Right ventricle myocardium superior (tissue), 1 donor: ENCODE measurements at regions not wholly inside any gene's neighbourhood (a gene's known extent, or its start where the extent isn't known, plus 50 kb on each side); places are given as distances from the start of the nearest gene placed in this dataset.

ENCODE experiments used
- ATAC-seq: fragments of 200-7000 bp; cut with Tn5 transposase; one replicate; pipeline ENCODE4 v1.9.1; 2020; ENCODE audit warnings: mild to moderate bottlenecking; ENCODE audit not compliant: poor library complexity
- DNase-seq: peaks from one replicate; pipeline ENCODE4 v3.0.0-alpha.2; 2020
- intact Hi-C: fragments of 100-400 bp; cut with DNase I; formaldehyde crosslinking; loops from one replicate; pipeline ENCODE4 v1.11.2; 2022
- donor health status: DM: no; HTN: yes; CAD: no; lungs with severe emphysema.

- DNase-seq (no peak), ATAC-seq (no peak)
- intact Hi-C loops, result no loop called here
Observed at GRCh38 chr2:41510108-41510507, 537.7 kb upstream of the PKDCC start.

DNA sequence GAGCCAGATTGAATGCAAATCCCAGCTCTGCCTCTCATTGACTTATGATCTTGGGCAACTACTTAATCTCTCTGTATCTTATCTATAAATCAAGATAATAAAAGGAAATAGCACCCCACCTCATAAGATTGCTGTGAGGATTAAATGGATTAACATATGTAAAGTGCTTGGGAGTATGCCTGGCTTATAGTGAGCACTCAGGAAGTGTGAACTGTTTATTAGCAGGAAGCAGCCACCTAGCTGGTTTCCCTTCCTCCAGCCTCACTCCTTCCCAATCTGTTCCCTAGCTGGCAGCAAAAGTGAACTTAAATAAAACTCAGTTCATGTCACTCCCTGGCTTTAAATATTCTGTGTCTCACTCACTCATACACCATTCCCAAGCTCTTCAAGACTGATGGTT is 526.6 kb upstream of the PKDCC start:
- ATAC-seq (no peak), DNase-seq (no peak)
- intact Hi-C loops, result no loop called here

DNA sequence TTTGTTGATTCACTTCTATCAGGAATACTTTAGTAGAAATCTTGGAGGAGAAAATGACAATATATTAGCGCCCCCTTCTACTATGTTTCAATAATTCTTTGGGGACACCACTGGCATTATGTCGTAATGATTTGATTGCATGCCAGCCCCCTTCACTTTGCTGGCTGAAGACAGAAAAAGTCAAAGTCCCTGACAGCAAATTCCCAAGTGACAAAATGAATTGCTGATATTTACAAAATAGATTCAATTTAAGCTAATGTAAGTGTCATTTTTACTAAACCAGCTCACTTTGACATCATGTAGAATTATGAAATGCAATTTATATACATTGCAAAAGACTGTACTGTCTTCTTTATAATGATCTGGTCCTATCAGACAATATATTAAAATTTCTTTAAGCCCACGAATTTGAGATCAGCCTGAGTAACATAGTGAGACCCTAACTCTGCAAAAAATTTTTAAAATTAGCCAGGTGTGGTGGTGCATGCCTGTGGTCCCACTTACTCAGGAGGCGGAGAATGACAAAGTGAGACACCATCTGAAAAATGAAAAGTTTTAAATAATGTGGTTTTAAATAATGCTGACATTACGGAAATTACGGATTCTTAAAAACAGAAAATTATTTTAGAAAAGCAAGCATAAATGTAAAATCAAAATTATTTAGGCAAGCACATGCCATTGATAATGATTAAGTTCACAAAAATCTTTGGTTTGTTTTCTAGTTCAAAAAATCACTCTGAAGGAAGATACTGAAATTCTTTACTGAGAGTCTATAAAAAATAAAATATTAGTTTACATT is 520.1 kb upstream of the PKDCC start:
- intact Hi-C loops, result no loop called here
- ATAC-seq (no peak), DNase-seq (no peak)

DNA sequence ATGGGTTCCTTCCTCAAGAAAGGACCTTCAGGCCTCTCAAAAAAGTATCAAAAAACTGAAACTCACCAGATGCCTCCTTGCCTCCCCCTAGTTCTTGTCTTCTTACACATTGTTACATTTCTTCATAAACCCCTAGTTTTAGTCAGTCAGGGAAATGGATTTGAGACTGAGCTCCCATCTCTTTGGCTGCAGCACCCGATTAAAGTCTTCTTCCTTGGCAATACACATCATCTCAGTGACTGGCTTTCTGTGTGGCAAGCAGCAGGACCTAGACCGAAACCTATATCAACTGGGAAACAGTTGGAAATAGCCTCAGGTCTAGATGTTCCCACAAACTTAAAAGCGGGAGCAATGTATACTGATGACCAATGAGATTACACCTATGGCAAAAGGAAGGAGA is 512.2 kb upstream of the PKDCC start:
- intact Hi-C loops, result no loop called here
- ATAC-seq (no peak), DNase-seq (no peak)

- intact Hi-C loops, result no loop called here
- DNase-seq, result no peak
- no peak for ATAC-seq
Observed at GRCh38 chr2:41540272-41540998, 507.4 kb upstream of the PKDCC start.

DNA sequence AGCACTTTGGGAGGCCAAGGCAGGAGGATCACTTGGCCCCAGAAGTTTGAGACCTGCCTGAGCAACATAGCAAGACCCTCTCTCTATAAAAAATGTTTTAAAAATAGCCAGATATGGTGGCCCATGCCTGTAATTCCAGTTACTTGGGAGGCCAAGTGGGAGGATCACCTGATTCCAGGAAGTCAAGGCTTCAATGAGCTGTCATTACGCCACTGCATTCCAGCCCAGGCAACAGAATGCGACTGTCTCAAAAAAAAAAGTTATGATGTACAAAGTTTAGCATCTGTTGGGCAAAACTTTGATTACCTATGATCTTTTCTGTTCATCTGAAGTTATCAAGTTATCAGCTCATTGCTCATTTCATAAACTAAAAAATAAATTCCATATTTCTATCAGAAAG is 504.1 kb upstream of the PKDCC start:
- no peak for DNase-seq
- no peak for ATAC-seq
- intact Hi-C loops, result no loop called here

DNA sequence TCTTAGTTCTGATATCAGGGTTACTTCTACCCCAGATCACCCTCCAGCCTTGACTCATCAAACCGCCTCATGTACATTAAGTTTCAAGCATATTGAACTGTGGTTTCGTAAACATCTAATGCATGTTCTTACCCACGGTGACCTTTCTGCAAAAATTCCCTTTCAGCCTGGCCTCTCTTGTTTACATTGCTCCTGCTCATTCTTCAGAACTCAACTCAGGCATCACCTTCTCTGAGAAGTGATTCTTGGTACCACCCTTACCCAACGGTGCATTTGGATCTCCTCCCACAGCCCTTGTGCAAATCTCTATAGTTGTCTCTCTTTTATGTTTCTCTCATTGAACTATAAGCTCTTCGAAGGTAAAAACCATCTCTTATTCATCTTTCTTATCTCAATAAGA is 503.1 kb upstream of the PKDCC start:
- ATAC-seq, result no peak
- DNase-seq, result no peak
- intact Hi-C loops, result no loop called here

DNA sequence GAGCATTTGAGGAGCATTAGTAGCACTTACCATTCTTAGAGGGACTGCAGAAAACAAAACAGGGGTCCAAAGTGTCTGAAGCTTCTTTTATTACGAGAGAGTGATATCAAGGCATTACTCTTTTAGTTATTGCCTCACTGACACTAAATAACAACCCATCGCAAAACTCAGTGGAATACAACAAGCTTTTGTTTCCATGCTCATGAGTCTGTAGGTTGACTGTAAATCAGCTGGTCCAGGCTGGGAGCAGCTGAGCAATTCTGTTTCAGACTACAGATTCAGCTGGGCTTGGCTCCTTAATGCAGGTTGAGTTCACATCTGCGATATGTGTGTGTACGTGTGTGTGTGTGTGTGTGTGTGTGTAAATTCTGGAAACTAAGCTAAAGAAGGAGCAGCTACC is 501.8 kb upstream of the PKDCC start:
- intact Hi-C loops, result no loop called here
- ATAC-seq, result no peak
- no peak for DNase-seq

GRCh38 chr2:41568648-41569047 is 479.2 kb upstream of the PKDCC start:
- intact Hi-C loops, result no loop called here
- no peak for DNase-seq
- no peak for ATAC-seq

DNA sequence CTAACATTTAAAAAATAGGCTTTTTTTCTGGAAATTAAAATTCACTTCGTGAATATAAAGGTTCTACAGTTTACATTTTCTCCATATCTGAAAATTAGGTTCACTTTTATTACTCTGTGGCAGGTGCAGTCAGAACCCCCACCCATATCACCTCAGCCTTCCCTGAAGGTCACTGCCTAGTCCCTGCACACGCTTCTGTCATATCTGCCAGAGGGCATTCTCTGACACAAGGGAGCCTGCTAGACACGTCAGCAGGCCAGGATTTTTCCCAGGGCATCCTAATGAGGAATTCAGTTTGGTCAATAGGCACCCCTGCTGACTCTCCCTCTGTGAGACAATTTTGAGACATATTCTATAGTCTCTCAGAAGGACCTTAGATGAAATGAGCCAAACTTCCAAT is 475.7 kb upstream of the PKDCC start:
- ATAC-seq (peak; percentile 67), DNase-seq (no peak)
- intact Hi-C loops, result no loop called here

GRCh38 chr2:41576423-41576822 is 471.4 kb upstream of the PKDCC start:
- ATAC-seq, result no peak
- no peak for DNase-seq
- intact Hi-C loops, result no loop called here

- intact Hi-C loops, result no loop called here
- ATAC-seq, result no peak
- no peak for DNase-seq
Observed at GRCh38 chr2:41579806-41580205, 468.0 kb upstream of the PKDCC start.

DNA sequence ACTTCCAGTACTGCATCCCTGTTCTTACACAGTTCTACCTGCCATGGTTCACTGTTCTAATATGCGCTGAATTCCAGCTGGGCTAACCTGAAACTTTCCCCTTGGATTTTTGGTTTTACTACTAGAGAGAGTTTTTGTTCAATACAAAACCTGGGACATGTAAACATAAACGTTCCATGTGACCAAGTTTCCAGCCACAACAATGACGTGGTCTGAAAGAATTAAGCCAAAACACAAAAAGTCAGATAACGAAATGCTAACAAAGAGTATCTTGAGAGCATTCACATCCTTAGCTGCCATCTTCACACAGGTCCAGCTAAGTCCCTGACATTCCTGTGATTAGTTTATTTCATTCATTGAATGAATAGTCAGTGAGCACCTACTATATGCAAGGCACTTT is 467.0 kb upstream of the PKDCC start:
- no peak for ATAC-seq
- DNase-seq, result no peak
- intact Hi-C loops, result no loop called here

- ATAC-seq (no peak), DNase-seq (no peak)
- intact Hi-C loops, result no loop called here
Observed at GRCh38 chr2:41595240-41595639, 452.6 kb upstream of the PKDCC start.

DNA sequence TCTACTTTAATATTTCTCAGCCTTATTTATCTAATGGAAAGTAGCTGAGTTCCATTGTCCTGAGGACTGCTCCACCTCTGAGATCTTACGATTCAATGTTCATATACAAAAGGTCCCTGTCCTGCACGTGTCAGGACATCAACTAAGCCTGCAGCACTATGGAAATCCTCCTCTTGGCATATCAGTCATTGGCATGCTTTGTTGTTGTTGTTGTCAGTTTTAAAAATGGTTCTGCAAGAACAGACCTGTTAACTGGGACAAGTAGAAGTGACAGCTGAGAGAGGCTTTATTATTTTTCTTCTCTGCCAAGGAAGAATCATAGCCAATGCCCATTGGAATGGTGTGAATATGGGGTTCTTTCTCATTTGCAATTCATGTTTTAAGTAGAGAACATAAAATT is 450.1 kb upstream of the PKDCC start:
- ATAC-seq, result peak; percentile 76
- DNase-seq, result no peak
- intact Hi-C loops, result no loop called here

GRCh38 chr2:41598161-41598894 is 449.5 kb upstream of the PKDCC start:
- intact Hi-C loops, result no loop called here
- peak; percentile 89 for ATAC-seq
- DNase-seq, result peak; percentile 44

- no peak for ATAC-seq
- intact Hi-C loops, result no loop called here
- no peak for DNase-seq
Observed at GRCh38 chr2:41600460-41600859, 447.4 kb upstream of the PKDCC start.

DNA sequence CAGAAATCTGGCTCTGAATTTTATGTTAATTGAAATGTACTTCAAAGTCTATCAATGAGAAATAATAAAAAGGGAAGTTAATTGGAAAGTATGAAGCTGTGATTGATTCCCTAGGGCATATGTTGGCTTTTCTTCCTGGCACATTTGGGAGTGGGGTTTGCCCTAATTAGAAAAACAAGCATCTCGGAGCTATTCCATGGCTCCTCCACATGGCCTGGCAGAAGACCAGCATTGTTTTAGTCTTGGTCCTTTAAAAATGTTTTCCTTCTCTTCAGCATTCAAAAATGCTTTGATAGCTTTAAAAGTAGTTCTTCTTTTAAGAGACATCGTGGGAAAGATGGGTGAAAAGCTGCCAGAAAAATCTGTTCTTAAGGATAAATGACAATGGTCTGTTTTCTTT is 445.5 kb upstream of the PKDCC start:
- ATAC-seq (no peak), DNase-seq (peak; percentile 38)
- intact Hi-C loops, result no loop called here

GRCh38 chr2:41605311-41605710 is 442.5 kb upstream of the PKDCC start:
- DNase-seq (no peak), ATAC-seq (no peak)
- intact Hi-C loops, result no loop called here

DNA sequence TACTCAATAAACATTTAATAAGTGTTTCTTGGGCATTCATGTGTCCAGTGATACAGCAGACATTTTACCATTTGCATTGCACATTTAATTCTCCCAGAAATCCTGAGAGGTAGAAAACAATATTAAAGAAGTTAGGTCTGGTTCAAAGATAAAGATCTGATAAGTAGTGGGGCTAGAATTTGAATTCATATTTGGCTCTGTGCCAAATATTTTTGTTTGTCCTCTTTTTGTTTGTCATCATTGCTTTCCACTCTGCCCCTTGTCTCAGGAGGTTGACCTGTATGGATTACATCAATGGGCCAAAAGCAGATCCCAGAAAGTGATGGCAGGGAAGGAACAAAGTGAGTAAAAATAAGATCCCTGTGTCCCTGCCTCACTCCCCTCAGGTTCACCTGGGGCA is 441.9 kb upstream of the PKDCC start:
- ATAC-seq (no peak), DNase-seq (no peak)
- intact Hi-C loops, result no loop called here
